Endothelial cell of umbilical vein (primary cell): ENCODE measurements at regions not wholly inside any gene's neighbourhood (a gene's known extent, or its start where the extent isn't known, plus 50 kb on each side); places are given as distances from the start of the nearest gene placed in this dataset.

ENCODE experiments used
- BruUV-seq: library from RNA; stranded (reverse); fragments of 400-500 nt; replicated peaks from 2 replicates; lab custom pipeline; 2021; lab: Mats Ljungman, UMichigan
- CTCF ChIA-PET: fragments of 300-600, 350-600 bp; sonication (Branson Sonifier 250); formaldehyde crosslinking; loops from one replicate; lab custom pipeline; 2021; ENCODE audit warnings: antibody characterized with exemption, inconsistent platforms; lab: Charles Lee
- POLR2A ChIA-PET: fragments of 300-600, 350-600 bp; sonication (Branson Sonifier 250); formaldehyde crosslinking; loops from one replicate; lab custom pipeline; 2021; ENCODE audit warnings: antibody characterized with exemption, inconsistent platforms; lab: Charles Lee
- DNase-seq: peaks from one replicate; pipeline ENCODE4 v3.0.0-alpha.2; 2011; ENCODE audit warnings: low read depth, low spot score
- FAIRE-seq: peaks from 2 replicates; lab custom pipeline; 2011; peaks lifted over from hg19 to GRCh38; lab: Jason Lieb, UNC
- H2AFZ ChIP-seq: 2 replicates; pipeline ENCODE4 v1.6.0; 2012; ENCODE audit warnings: low read depth, low read length, control low read depth, inconsistent platforms
- H3K27ac ChIP-seq: 2 replicates; pipeline ENCODE4 v1.5.1; 2011; ENCODE audit warnings: low read depth, mild to moderate bottlenecking, control low read depth, low read length, moderate library complexity; ENCODE audit not compliant: insufficient read depth
- H3K27me3 ChIP-seq, 2 experiments: 2 replicates each; pipeline versions ENCODE4 v1.6.0 to v1.6.1; 2011; ENCODE audit warnings: low read length in 2 of 2, mixed read lengths in 1 of 2; ENCODE audit not compliant: control insufficient read depth in 2 of 2, insufficient read depth in 2 of 2
- H3K36me3 ChIP-seq, 2 experiments: 2 replicates in 1 of 2; 3 replicates in 1 of 2; pipeline ENCODE4 v1.5.1; 2011; ENCODE audit warnings: low read length in 2 of 2, mild to moderate bottlenecking in 1 of 2, moderate library complexity in 1 of 2; ENCODE audit not compliant: control insufficient read depth in 2 of 2, insufficient read depth in 2 of 2; ENCODE audit errors: extremely low read depth in 1 of 2
- H3K4me1 ChIP-seq: 3 replicates; pipeline ENCODE4 v1.5.1; 2011; ENCODE audit warnings: mild to moderate bottlenecking, low read length; ENCODE audit not compliant: control insufficient read depth, insufficient read depth; ENCODE audit errors: extremely low read depth
- H3K4me2 ChIP-seq: 2 replicates; pipeline ENCODE4 v1.6.1; 2011; ENCODE audit warnings: low read length, control low read depth, mixed read lengths; ENCODE audit not compliant: insufficient read depth
- H3K4me3 ChIP-seq, 3 experiments: fragments of 200-600 bp in 1 of 3; sonication (generic), shearing (Covaris generic) in 1 of 3; replicated peaks in 1 of 3; 2 replicates each; pipeline ENCODE4 v1.5.1; 2011 to 2016; ENCODE audit warnings: control low read depth in 3 of 3, low read length in 3 of 3, mild to moderate bottlenecking in 2 of 3, inconsistent platforms in 1 of 3, low read depth in 1 of 3, moderate library complexity in 1 of 3; ENCODE audit not compliant: insufficient read depth in 1 of 3
- H3K79me2 ChIP-seq: 2 replicates; pipeline ENCODE4 v1.6.0; 2012; ENCODE audit warnings: low read length, inconsistent platforms; ENCODE audit not compliant: control insufficient read depth, insufficient read depth
- H3K9ac ChIP-seq: replicated peaks from 2 replicates; pipeline ENCODE3; 2011; ENCODE audit warnings: low read length, control low read depth; ENCODE audit not compliant: insufficient read depth; ENCODE audit errors: extremely low read depth
- H3K9me1 ChIP-seq: replicated peaks from 3 replicates; pipeline ENCODE4 v1.6.0; 2011; ENCODE audit warnings: mild to moderate bottlenecking, low read length; ENCODE audit not compliant: control insufficient read depth, insufficient read depth; ENCODE audit errors: extremely low read depth
- H3K9me3 ChIP-seq: replicated peaks from 2 replicates; pipeline ENCODE4 v1.5.1; 2012; ENCODE audit warnings: low read length, inconsistent platforms; ENCODE audit not compliant: control insufficient read depth, insufficient read depth
- H4K20me1 ChIP-seq: replicated peaks from 2 replicates; pipeline ENCODE3; 2011; ENCODE audit warnings: mild to moderate bottlenecking, low read length; ENCODE audit not compliant: control insufficient read depth, insufficient read depth; ENCODE audit errors: extremely low read depth
- CTCF ChIP-seq, 2 donors: IDR thresholded peaks; 1 replicate in 1 of 2; 2 replicates in 1 of 2; pipeline ENCODE4 v1.5.1; 2011; ENCODE audit warnings: low read length in 2 of 2, mild to moderate bottlenecking in 2 of 2, moderate library complexity in 2 of 2, control low read depth in 1 of 2, inconsistent platforms in 1 of 2, low read depth in 1 of 2; ENCODE audit not compliant: insufficient read depth in 1 of 2; ENCODE audit errors: extremely low read depth in 1 of 2
- EZH2 ChIP-seq: IDR thresholded peaks from 2 replicates; pipeline ENCODE4 v1.6.1; 2012; ENCODE audit warnings: borderline replicate concordance, low read depth, mild to moderate bottlenecking, moderate library complexity, low read length, inconsistent platforms; ENCODE audit not compliant: severe bottlenecking
- FOS ChIP-seq: IDR thresholded peaks from 2 replicates; pipeline ENCODE4 v1.6.1; 2011; ENCODE audit warnings: mild to moderate bottlenecking, low read length, moderate library complexity, borderline replicate concordance; ENCODE audit not compliant: insufficient read depth
- GATA2 ChIP-seq: IDR thresholded peaks from 2 replicates; pipeline ENCODE4 v1.7.0; 2011; ENCODE audit warnings: low read depth, mild to moderate bottlenecking, moderate library complexity, mixed read lengths, low read length; ENCODE audit not compliant: insufficient read length, insufficient read depth
- JUN ChIP-seq: IDR thresholded peaks from 2 replicates; pipeline ENCODE4 v1.6.1; 2011; ENCODE audit warnings: borderline replicate concordance, low read depth; ENCODE audit not compliant: insufficient read length, insufficient read depth
- MAX ChIP-seq: IDR thresholded peaks from 2 replicates; pipeline ENCODE4 v1.6.1; 2011; ENCODE audit not compliant: insufficient read depth, insufficient read length
- MYC ChIP-seq: IDR thresholded peaks from one replicate; pipeline ENCODE4 v1.6.1; 2011; ENCODE audit warnings: mild to moderate bottlenecking, low read depth, low read length
- POLR2A ChIP-seq: IDR thresholded peaks from 2 replicates; pipeline ENCODE4 v1.6.1; 2012; ENCODE audit warnings: low read depth, mild to moderate bottlenecking, control low read depth, low read length
- POLR2AphosphoS5 ChIP-seq: IDR thresholded peaks from 2 replicates; pipeline ENCODE4 v1.6.1; 2012; ENCODE audit warnings: low read depth, mild to moderate bottlenecking, control low read depth, low read length, moderate library complexity; ENCODE audit not compliant: insufficient read depth
- dilution Hi-C: fragments of 300-500 bp; cut with MboI; formaldehyde crosslinking; loops from one replicate; pipeline ENCODE4 v1.15.0; 2019; ENCODE audit warnings: low sequenced_read_pairs; ENCODE audit not compliant: extremely low pct_ligation_motif_present
- intact Hi-C: fragments of 100-400 bp; cut with micrococcal nuclease; formaldehyde crosslinking; loops from one replicate; pipeline ENCODE4 v1.10.0; 2022

- CTCF ChIA-PET: no interaction called here
- no peaks in the 10 kb centered on the region for H4K20me1 ChIP-seq
- no peak overlapping the region for H3K9ac ChIP-seq
These were observed 67.6 kb upstream of the ATP10B start for GRCh38 chr5:160919626-160920025.

More at GRCh38 chr5:160919626-160920025, 67.6 kb upstream of the ATP10B start:
- Histone ChIP-seq H2AFZ (no peak overlapping the region), H3K9me1 (no peaks in the 10 kb centered on the region), H3K27ac (no peak overlapping the region), H3K79me2 (no peaks in the 10 kb centered on the region), H3K27me3 (no peaks in the 10 kb centered on the region), H3K4me3 (no peak overlapping the region), H3K9me3 (peaks cover 2% of the 10 kb centered on the region), H3K36me3 (no peaks in the 10 kb centered on the region), H3K4me2 (no peak overlapping the region), H3K4me1 (no peaks in the 10 kb centered on the region)
- intact Hi-C loops (no loop called here), dilution Hi-C loops (no loop called here)
- FAIRE-seq (no peak), DNase-seq (no peak)
- TF ChIP-seq FOS (no peak), CTCF (IDR thresholded peaks at IDR 0.05; ENCODE audit: extremely low read depth in 1 of 2, insufficient read depth in 1 of 2, low read depth in 1 of 2, low read length in 2 of 2) (no peak), POLR2AphosphoS5 (no peak), MYC (no peak), GATA2 (no peak), JUN (no peak), POLR2A (no peak), MAX (no peak), EZH2 (no peak)
- BruUV-seq: no TSS peak
- POLR2A ChIA-PET: no interaction called here
